ENCODE measurements at regions not wholly inside any gene's neighbourhood (a gene's known extent, or its start where the extent isn't known, plus 50 kb on each side); places are given as distances from the start of the nearest gene placed in this dataset.

DNA sequence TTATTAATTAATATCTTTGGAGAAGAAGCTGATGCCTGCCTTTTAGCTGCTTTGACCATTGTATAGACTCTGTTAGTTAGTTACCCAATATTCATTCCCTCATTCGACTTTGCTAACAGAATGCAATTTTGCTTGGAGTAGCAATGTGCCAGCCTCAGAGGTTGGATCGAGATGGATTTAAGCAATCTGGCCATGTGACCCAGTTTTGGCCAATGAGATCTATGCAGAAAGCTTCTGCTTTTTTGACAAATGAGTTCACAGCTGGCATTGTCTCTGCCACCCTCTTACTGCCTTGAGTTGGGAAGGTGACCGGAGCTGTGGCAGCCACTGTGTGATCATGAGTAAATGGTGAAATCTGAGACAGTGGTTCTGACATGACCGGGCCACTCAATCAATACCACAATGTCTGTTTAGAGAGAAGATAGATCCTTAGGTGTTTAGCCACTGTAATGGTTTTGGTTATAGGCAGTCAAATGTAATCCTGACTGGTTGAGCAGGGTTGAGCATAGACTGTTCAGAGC, 74.9 kb upstream of the MED13L start:
- Mint-ChIP-seq H3K27ac (no peak overlapping the region), H3K9me3 (no peaks in the 10 kb centered on the region), H3K36me3 (ENCODE audit: low read depth) (no peaks in the 10 kb centered on the region), H3K4me3 (no peak overlapping the region), H3K4me1 (ENCODE audit: low read depth) (no peaks in the 10 kb centered on the region), H3K27me3 (no peaks in the 10 kb centered on the region)
- intact Hi-C loops (cut with DNase I, micrococcal nuclease) = no loop called here
- CTCF ChIA-PET = no interaction called here
- TF ChIP-seq, protein P1, sequence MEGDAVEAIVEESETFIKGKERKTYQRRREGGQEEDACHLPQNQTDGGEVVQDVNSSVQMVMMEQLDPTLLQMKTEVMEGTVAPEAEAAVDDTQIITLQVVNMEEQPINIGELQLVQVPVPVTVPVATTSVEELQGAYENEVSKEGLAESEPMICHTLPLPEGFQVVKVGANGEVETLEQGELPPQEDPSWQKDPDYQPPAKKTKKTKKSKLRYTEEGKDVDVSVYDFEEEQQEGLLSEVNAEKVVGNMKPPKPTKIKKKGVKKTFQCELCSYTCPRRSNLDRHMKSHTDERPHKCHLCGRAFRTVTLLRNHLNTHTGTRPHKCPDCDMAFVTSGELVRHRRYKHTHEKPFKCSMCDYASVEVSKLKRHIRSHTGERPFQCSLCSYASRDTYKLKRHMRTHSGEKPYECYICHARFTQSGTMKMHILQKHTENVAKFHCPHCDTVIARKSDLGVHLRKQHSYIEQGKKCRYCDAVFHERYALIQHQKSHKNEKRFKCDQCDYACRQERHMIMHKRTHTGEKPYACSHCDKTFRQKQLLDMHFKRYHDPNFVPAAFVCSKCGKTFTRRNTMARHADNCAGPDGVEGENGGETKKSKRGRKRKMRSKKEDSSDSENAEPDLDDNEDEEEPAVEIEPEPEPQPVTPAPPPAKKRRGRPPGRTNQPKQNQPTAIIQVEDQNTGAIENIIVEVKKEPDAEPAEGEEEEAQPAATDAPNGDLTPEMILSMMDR (IDR thresholded peaks at IDR 0.05) = no peak
- Histone ChIP-seq H3K27me3 (ENCODE audit: control insufficient read depth in 1 of 2, insufficient read depth in 2 of 2, low read length in 2 of 2) (no peaks in the 10 kb centered on the region), H3K27ac (ENCODE audit: low read depth in 1 of 2, low read length in 2 of 2) (no peak overlapping the region), H3K9me3 (ENCODE audit: control insufficient read depth in 1 of 2, insufficient read depth in 1 of 2, low read length in 2 of 2) (no peaks in the 10 kb centered on the region), H3K4me3 (ENCODE audit: low read length) (no peak overlapping the region), H3K36me3 (ENCODE audit: insufficient read depth, low read length) (no peaks in the 10 kb centered on the region), H3K4me1 (ENCODE audit: insufficient read depth, low read length) (no peaks in the 10 kb centered on the region)
- POLR2A ChIA-PET = no interaction called here
- ATAC-seq (ENCODE audit: poor library complexity) (no peak), DNase-seq (no peak)

DNA sequence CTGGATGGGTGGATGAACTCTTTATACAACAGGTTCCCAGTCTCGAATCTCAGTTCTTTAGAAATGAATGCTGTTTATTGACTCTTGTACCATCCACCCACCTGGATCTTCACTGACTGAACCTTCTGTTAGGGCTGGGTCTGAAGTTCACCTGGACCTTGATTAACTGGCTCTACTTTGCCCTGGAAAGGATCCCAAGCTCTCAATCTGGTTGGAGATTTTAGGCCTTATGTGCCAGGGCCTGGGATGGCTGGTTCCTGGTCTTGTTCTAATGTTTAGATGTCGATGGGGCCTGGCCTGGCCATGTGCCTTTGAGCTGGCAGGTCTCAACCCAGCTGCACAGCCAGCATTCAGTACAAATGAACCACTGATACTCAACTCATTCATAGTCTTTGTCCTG, 76.5 kb upstream of the MED13L start:
- POLR2A ChIA-PET = no interaction called here

DNA sequence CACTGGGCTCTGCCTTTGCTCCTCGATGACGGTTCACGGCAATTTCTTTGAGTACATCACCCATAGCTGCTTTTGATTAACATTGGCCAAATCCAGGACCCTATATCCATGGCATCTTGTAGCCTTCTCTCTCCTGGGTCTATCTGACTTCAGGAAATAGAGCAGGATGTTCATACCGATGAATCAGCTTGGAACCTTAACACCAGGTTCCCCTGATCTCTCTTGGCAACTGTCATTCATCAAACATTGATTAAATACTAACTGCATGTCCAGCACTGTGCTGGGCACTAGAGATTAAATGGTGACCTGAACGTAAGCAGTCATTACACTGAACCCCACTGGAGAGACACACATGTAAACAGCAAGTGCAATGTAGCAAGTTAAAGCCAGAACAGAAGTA, 77.0 kb upstream of the MED13L start:
- ChIA-PET CTCF (no interaction called here), POLR2A (no interaction called here)
- no peak for DNase-seq
- no peak for ATAC-seq (ENCODE audit: poor library complexity)
- Histone ChIP-seq H3K4me1 (ENCODE audit: insufficient read depth, low read length) (peaks cover 9% of the 10 kb centered on the region), H3K27me3 (ENCODE audit: control insufficient read depth in 1 of 2, insufficient read depth in 2 of 2, low read length in 2 of 2) (no peaks in the 10 kb centered on the region), H3K36me3 (ENCODE audit: insufficient read depth, low read length) (no peaks in the 10 kb centered on the region), H3K27ac (ENCODE audit: low read depth in 1 of 2, low read length in 2 of 2) (no peak overlapping the region), H3K4me3 (ENCODE audit: low read length) (no peak overlapping the region), H3K9me3 (ENCODE audit: control insufficient read depth in 1 of 2, insufficient read depth in 1 of 2, low read length in 2 of 2) (no peaks in the 10 kb centered on the region)
- TF ChIP-seq, protein P1 (IDR thresholded peaks at IDR 0.05) = no peak
- Mint-ChIP-seq H3K27ac (no peak overlapping the region), H3K4me3 (no peak overlapping the region), H3K27me3 (no peaks in the 10 kb centered on the region), H3K4me1 (ENCODE audit: low read depth) (peaks cover 21% of the 10 kb centered on the region), H3K36me3 (ENCODE audit: low read depth) (no peaks in the 10 kb centered on the region), H3K9me3 (no peaks in the 10 kb centered on the region)
- intact Hi-C loops (cut with DNase I, micrococcal nuclease) = no loop called here

More for the DNA sequence above, 76.5 kb upstream of the MED13L start:
- DNase-seq (no peak), ATAC-seq (ENCODE audit: poor library complexity) (no peak)
- Mint-ChIP-seq H3K36me3 (ENCODE audit: low read depth) (no peaks in the 10 kb centered on the region), H3K27me3 (no peaks in the 10 kb centered on the region), H3K9me3 (no peaks in the 10 kb centered on the region), H3K4me3 (no peak overlapping the region), H3K4me1 (ENCODE audit: low read depth) (peaks cover 15% of the 10 kb centered on the region), H3K27ac (no peak overlapping the region)
- Histone ChIP-seq H3K9me3 (ENCODE audit: control insufficient read depth in 1 of 2, insufficient read depth in 1 of 2, low read length in 2 of 2) (no peaks in the 10 kb centered on the region), H3K27ac (ENCODE audit: low read depth in 1 of 2, low read length in 2 of 2) (no peak overlapping the region), H3K36me3 (ENCODE audit: insufficient read depth, low read length) (no peaks in the 10 kb centered on the region), H3K4me3 (ENCODE audit: low read length) (no peak overlapping the region), H3K4me1 (ENCODE audit: insufficient read depth, low read length) (peaks cover 4% of the 10 kb centered on the region), H3K27me3 (ENCODE audit: control insufficient read depth in 1 of 2, insufficient read depth in 2 of 2, low read length in 2 of 2) (no peaks in the 10 kb centered on the region)
- intact Hi-C loops (cut with DNase I, micrococcal nuclease) = no loop called here
- CTCF ChIA-PET = no interaction called here
- TF ChIP-seq, protein P1 (IDR thresholded peaks at IDR 0.05) = no peak
